ENCODE measurements at regions not wholly inside any gene's neighbourhood (a gene's known extent, or its start where the extent isn't known, plus 50 kb on each side); places are given as distances from the start of the nearest gene placed in this dataset.

DNA sequence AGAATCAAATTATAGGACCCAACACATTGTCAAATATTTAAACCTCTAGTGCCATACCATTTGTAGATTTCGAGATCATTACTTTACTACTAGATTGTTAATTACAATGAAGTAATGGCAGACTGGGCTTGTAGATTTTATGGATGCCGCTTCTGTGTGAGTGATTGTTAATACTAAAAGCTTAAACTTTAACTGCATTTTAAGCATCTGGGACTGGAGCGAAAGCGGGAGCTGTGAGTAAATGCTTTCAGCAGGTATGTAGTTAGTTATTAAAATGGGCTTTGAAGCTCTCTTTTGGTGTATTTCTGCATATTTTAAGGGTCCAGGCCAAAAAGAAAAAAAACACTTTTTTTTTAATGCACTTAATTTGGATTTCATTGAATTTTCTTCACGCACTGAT is 519.3 kb downstream of the MED13L start (continued):
- TF ChIP-seq TCF7L2 (IDR thresholded peaks at IDR 0.05; ENCODE audit: borderline replicate concordance, extremely low read depth, insufficient read depth, insufficient read length) (no peak), CBX3 (IDR thresholded peaks at IDR 0.05; ENCODE audit: low read depth) (no peak), ZNF274 (IDR thresholded peaks at IDR 0.05; ENCODE audit: low read depth, low read length) (no peak)

DNA sequence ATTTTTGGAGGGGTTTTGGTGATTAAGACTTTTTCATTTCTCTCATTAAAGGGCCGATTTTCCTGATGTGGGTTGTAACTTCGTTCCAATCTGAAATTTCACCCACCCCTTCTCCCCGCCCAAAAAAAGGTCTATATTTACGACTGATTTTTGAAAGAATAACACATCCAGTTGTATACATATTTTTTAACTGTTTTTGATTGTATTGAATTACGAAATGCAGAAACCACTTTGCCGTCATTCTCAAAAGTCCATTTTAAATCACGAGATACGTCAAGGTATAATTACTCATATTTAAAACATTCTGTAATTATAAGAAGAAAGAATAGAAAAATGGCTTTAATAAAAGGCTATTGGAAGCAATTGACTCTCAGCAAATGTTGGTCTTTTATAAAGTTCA is 520.7 kb downstream of the MED13L start:
- DNase-seq (ENCODE audit: low read depth, low spot score), result no peak
- H3K9me3 ChIP-seq (ENCODE audit: control insufficient read depth in 1 of 2, insufficient read depth in 1 of 2, low read depth in 1 of 2, low read length in 2 of 2), result no peaks in the 10 kb centered on the region
- H3K79me2 ChIP-seq (ENCODE audit: insufficient read depth, low read length), result no peaks in the 10 kb centered on the region
- H3K27ac ChIP-seq (ENCODE audit: low read depth, low read length), result no peak overlapping the region
- ChIA-PET POLR2A (no interaction called here), CTCF (no interaction called here), RAD21 (ENCODE audit: low non-redundant PET in 1 of 2, low total read pairs in 2 of 2, uncharacterized antibody in 2 of 2, unreplicated experiment in 2 of 2) (no interaction called here)
- no peak overlapping the region for H3K9ac ChIP-seq (ENCODE audit: low read length)
- no TSS peak for BruUV-seq (replicated peaks)
- intact Hi-C loops (cut with micrococcal nuclease), result loop anchor here (5.0 to 10.0 kb wide), 2 partner anchors 160 to 822 kb away; no protein-coding TSS in a partner anchor
- no peaks in the 10 kb centered on the region for H3K4me1 ChIP-seq (ENCODE audit: control insufficient read depth in 1 of 2, insufficient read depth in 2 of 2, low read length in 2 of 2)
- no peaks in the 10 kb centered on the region for H3K9me2 ChIP-seq (ENCODE audit: insufficient read depth)
- TF ChIP-seq EZH2phosphoT487 (IDR thresholded peaks at IDR 0.05; ENCODE audit: borderline replicate concordance) (no peak), CEBPB (IDR thresholded peaks at IDR 0.05; ENCODE audit: low read depth) (no peak), YY1 (IDR thresholded peaks at IDR 0.05; ENCODE audit: extremely low read depth, insufficient replicate concordance, low read depth, low read length) (no peak), FOSL1 (IDR thresholded peaks at IDR 0.05; ENCODE audit: low read depth) (no peak), POLR2A (IDR thresholded peaks at IDR 0.05; ENCODE audit: borderline replicate concordance, extremely low read depth, insufficient read depth, insufficient read length) (no peak), SRF (IDR thresholded peaks at IDR 0.05; ENCODE audit: low read depth) (no peak), SP1 (IDR thresholded peaks at IDR 0.05; ENCODE audit: low read depth) (no peak)
- TF ChIP-seq, protein P1, sequence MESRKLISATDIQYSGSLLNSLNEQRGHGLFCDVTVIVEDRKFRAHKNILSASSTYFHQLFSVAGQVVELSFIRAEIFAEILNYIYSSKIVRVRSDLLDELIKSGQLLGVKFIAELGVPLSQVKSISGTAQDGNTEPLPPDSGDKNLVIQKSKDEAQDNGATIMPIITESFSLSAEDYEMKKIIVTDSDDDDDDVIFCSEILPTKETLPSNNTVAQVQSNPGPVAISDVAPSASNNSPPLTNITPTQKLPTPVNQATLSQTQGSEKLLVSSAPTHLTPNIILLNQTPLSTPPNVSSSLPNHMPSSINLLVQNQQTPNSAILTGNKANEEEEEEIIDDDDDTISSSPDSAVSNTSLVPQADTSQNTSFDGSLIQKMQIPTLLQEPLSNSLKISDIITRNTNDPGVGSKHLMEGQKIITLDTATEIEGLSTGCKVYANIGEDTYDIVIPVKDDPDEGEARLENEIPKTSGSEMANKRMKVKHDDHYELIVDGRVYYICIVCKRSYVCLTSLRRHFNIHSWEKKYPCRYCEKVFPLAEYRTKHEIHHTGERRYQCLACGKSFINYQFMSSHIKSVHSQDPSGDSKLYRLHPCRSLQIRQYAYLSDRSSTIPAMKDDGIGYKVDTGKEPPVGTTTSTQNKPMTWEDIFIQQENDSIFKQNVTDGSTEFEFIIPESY (IDR thresholded peaks at IDR 0.05; ENCODE audit: extremely low read depth, insufficient replicate concordance, low read length), result no peak
- H3K4me2 ChIP-seq (ENCODE audit: low read length), result no peak overlapping the region
- H3K4me3 ChIP-seq (replicated peaks in 1 of 2; ENCODE audit: low read depth in 1 of 2, low read length in 2 of 2), result no peak overlapping the region
- H3K27me3 ChIP-seq (ENCODE audit: insufficient read depth, low read length), result peaks cover 55% of the 10 kb centered on the region
- H3K36me3 ChIP-seq (ENCODE audit: control insufficient read depth in 1 of 2, insufficient read depth in 2 of 2, low read length in 2 of 2), result no peaks in the 10 kb centered on the region
- no peak for ATAC-seq
- no peaks in the 10 kb centered on the region for H4K20me1 ChIP-seq (ENCODE audit: insufficient read depth)
- H2AFZ ChIP-seq (ENCODE audit: low read depth, low read length, poor library complexity, severe bottlenecking), result no peak overlapping the region

Data from HCT116 (cell line).